GM18502 (cell line): ENCODE measurements at regions not wholly inside any gene's neighbourhood (a gene's known extent, or its start where the extent isn't known, plus 50 kb on each side); places are given as distances from the start of the nearest gene placed in this dataset.

Experiments used
- ATAC-seq: cut with Tn5 transposase; IDR thresholded peaks from one replicate; pipeline ENCODE4 v1.9.1; 2021; ENCODE audit warnings: mild to moderate bottlenecking; ENCODE audit not compliant: unreplicated experiment, poor library complexity

- ATAC-seq: no peak
Observed at GRCh38 chr12:89257340-89257739, 95.0 kb downstream of the DUSP6 start.

DNA sequence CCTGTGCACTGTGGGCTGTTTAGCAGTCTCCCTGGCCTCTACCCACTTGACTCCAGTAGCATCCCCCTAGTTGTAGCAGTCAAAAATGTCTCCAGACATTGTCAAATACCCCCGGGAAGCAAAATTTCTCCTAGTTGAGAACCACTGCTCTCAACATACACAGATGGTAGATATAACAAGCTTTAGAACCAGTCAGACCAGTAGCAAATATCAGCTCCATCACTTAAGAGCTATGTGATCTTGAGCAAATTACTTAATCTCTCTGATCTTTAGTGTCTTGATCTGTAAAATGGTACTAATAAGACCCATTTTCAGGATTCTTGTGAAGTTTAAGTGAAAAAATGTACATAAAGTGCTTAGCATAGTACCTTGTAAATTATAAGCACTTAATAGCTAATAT lies 96.2 kb downstream of the DUSP6 start:
- ATAC-seq: no peak

GRCh38 chr12:89253488-89253887 lies 98.8 kb downstream of the DUSP6 start:
- no peak for ATAC-seq

GRCh38 chr12:89252284-89252683 lies 100.0 kb downstream of the DUSP6 start:
- no peak for ATAC-seq

DNA sequence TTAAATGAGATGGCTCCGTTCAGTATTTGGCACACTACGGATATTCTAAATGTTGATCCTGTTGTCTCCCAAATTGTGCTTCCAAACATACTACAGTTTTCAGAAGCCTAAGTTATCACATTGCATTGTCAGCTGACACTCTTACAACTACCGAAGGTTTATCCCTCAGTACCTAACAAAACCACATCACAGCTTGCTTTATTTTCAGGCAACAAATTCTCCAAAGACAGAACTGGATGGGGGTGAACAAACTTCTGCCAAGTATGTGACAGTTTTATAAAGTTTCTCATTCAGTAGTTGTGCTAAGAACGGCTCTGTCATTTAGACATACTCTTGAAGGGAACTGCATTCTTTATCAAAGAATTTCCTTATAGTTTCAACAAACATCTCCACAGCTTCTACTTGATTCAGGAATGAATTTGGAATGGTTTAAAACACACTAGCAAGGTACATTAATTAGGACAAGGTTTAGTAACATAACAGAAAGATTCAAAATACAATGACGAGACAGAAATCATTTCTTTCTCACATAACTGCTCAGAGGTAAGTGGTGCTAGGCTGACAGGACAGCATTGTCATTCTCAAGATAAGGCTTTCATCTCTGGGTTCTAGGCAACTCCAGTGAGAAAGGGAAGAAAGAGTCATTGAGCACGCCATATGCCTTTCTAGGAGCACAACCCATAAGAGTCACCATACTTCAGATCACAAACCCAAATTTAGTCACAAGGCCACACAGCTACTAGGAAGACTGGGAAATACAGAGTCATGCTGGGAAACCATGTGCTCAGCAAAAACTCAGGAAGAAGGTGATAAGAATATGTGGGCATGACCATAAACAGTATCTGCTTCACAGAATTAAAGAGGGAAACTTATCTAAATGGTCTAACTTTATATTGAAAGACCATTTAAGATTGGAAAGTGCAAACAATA lies 100.7 kb downstream of the DUSP6 start:
- ATAC-seq: no peak

- ATAC-seq: no peak
Observed at GRCh38 chr12:89250636-89251035, 101.7 kb downstream of the DUSP6 start.

DNA sequence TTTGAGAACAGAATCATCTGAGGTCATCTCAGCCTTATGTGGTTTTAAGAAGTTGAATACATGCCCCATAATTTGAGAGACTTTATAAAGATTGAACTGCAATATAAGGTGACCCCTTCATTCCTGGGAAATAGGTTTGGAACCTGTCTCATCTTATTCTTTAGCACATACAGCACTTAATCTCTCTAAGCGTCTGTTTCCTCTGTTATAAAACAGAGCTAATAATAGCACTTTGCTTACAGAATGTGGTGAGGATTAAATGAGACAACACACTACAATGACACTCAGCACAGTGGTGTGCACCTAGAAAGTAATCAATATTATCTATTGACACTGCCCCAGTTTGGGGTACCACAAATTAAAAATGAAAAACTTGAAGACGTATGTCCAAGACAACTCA lies 102.1 kb downstream of the DUSP6 start:
- no peak for ATAC-seq

DNA sequence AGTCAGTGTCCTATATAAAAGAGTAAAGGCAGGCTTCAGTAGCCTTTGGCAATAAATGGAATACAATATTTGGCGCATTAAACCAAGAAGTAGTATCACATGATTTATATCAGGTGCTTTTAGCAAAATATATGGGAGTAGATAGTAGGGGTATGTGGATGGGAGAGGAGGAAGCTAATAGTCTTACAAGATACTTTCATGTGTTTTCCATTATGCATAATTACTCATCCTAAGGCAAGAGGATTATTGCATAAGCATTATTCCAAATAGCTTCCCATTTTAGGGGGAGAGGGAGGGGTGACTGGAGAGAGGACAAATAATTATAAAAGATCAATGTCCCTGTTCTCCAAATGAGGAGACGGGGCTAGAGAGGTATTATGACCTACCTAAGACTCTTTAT lies 104.3 kb downstream of the DUSP6 start:
- ATAC-seq: no peak

DNA sequence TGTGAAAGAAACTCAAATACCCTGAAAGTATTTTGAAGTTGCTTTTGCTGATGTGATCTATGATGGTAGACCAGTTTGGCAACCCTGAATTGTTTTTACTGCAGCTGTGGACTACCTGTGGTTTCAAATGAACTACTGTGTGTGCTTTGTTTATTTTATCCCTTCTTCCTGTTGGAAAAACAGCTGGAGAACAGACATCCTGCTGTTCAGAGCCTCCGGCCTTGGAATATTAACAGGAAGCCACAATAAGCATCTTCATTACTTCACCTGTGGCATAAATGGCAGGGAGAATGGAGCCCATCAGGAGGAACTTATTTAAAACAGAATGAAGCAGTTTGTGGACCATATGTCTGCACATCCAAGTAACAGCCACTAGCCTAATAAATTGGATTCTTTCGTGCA lies 104.8 kb downstream of the DUSP6 start:
- ATAC-seq: no peak

DNA sequence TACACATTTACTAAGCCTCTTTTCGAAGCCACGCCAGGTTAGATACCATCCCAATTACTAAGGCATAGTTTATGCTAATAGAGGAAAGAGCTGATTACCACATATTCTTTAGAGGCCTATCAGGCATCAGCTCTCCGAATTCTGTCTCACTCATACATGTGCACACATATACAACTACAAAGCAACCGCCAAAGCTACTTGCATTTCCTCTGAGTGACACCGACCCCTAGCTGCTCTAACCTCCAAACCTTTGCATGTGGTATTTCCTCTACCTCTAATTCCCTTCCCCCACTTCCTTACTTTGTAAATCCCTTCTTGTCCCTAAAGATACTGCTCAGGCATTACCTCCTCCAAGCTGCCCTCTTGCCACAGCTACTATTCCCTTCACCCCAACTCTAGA lies 107.2 kb downstream of the DUSP6 start:
- ATAC-seq: peak; percentile 48

DNA sequence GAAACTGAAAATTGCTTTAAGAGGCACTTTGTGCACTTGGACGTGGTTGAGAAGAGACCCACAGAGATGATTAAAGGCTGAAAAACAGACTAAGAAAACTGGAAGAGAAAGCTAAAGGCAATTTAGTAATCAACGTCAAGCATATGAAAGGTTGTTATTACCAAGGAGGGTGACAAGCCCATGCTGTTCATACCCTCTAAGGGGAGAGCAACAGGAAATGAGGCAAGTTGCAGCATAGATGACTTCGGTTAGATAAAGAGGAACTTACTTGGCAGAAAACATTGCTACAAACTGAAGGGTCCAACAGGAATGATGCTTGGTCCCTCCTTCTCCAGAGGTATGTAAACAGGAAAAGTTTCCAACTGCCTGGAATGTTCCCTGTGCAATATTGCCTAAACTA lies 107.8 kb downstream of the DUSP6 start:
- peak; percentile 84 for ATAC-seq

DNA sequence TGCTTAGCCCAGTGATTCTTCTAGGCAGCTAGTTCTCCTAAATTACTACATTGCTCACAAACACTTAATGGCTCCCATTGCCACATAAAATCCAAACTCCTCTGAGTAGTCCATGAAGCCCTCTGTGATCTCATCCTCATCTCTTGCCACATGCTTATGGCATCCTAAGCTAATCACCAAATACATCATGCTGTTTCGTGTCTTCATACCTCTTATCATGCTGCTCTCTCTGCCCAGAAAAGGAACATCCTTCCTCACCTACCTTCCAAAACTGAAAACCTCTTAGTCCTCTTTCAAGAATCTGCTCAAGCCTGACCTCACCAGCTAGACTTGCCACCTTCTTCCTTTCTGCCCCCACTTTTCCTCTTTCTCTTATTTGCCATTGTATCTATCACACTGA lies 108.5 kb downstream of the DUSP6 start:
- no peak for ATAC-seq

DNA sequence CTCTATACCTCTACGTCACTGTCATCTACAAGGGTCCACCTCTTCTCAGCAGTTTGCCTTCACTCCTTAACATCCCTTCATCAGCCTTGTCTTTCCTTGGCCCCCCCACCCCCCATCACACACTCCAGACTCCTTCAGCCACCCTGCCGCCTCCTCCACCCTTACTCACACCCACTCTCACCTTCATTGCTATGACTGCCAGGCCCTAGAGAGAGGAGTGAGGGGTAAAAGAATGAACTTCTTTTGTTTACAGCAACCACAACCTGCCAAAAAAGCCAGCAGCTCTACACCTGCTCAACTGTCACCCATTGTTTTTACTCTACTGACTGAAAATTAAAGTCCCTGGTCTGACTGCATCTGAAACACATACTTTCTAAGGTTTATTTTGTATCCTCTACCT lies 112.8 kb downstream of the DUSP6 start:
- no peak for ATAC-seq

DNA sequence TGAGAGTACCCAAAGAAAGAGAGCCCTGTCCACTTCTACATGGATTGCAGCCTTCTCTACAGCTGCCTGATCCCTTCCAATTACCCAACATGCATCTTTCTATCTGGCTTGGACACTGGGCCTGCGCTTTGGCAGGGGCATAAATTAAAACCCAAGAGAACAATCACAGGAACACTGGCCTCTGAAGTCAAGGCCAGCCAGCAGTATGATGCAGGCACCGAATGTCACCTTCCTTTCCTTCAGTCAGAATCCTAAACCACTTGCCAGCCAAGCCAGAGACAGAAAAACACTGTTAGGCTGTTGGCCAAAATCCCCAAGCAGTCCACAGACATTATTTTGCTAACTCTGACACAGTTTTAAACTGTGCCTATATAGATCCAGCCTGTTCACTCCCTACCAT lies 113.7 kb downstream of the DUSP6 start:
- no peak for ATAC-seq

DNA sequence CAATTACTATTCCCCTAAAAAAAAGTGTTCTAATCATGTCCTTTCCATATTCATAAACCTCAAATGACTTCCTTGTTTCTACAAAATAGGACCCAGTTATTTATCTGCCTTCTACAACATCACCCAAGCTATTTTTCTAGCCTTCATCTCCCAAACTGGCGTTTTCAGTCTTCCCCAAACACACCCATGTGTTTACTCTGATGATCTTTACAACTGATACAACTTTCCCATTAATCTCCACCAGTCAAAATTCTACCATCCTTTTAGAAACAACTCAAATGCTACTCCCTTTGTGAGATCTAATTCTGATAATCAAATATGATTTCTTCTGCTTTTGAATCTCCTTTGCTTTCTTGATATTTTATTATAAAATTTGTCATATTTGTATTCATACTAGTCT lies 114.5 kb downstream of the DUSP6 start:
- no peak for ATAC-seq

DNA sequence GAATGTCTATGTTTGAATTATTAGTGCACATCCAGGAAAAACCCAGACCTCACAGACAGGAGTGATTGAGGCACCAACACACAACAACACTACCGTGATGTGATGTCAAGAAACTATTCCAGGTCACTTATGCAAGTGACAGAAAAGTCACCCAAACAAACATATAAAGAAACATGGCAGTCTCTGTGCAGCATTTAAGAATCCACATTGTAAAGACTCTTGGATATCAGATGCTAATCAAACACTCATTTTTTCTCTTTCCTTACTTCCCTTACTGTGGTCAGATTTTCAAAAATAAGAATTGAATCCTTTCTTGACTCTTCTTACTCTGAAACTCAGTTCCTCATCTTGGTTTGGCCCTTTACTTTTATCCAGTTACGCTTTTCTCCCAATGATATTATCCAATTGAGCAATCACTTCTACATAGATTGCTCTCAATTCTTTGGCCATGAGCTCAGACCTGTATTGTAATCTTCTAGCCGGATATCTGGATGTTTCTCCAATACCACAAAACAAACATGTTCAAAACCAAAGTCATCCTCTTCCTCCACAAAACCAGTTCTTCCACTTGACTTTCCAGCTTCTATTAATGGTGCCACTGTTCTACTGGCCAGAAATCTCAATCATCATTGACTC lies 115.4 kb downstream of the DUSP6 start:
- ATAC-seq: no peak

DNA sequence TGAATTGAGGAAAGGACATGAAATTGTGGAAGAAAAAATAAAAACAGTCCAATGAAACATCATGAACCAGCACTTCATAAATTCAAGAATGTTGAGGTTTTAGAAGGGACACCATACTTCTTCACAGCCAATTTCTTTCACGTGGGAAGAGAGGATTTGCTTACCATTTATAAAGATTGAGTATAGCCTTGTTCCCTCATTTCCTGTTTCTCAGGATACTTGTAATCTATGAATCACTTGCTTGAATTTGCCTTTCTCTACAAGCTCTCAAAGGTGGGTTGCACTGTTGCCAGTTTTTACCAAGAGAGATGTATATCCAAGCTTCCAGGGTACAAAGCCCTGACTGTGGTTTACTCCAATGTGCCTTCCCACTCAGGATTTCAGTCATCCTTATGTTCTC lies 116.1 kb downstream of the DUSP6 start:
- ATAC-seq: no peak

GRCh38 chr12:89235189-89235993 lies 116.9 kb downstream of the DUSP6 start:
- ATAC-seq: no peak

DNA sequence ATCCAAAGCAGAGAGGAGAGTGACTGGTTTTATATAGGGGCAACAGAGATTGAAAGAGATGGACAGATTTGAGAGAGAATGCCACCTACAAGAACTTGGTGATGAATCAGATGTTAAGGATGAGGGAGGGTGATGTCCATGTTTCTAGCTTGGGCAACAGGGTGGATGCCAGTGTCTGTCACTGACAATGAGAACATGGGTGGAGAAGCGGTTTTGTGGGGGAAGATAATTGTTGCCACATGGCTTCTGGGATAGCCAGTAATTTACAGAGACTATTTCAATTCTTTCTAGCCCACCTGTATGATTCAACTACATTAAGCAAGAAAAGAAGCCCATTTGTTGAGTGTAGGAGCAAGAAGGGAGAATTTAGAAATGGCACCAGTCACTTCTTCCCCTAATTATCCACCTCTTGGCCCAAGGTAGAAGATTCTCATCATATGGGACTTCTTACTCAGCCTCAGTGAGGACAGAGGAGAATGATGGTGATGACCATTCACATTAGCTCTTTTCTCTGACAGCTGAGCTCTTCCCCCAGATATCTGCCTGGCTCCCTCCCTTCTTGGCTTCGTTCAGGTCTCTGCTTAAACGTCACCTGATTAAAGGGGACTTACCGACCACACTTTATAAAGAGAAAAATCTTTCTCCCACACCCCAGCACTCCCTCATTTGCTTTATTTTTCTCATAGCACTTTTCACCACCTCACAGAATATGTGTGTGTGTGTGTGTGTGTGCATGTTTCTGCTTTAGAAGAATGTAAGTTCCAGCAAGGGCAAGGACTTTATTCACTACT lies 117.8 kb downstream of the DUSP6 start:
- ATAC-seq: no peak

GRCh38 chr12:89231686-89232085 lies 120.6 kb downstream of the DUSP6 start:
- ATAC-seq: no peak
